PC-3 (cell line): ENCODE measurements at regions not wholly inside any gene's neighbourhood (a gene's known extent, or its start where the extent isn't known, plus 50 kb on each side); places are given as distances from the start of the nearest gene placed in this dataset.

Source experiments
- CTCF ChIP-seq: fragments of 300-600 bp; sonication (generic); conservative IDR thresholded peaks from 2 replicates; pipeline ENCODE4 v1.5.1; 2017; ENCODE audit warnings: antibody characterized with exemption, low read depth, mild to moderate bottlenecking, low read length
- EZH2 ChIP-seq: fragments of 300-600 bp; sonication (generic); IDR thresholded peaks from one replicate; pipeline ENCODE4 v1.6.1; 2017; ENCODE audit warnings: antibody characterized with exemption, mild to moderate bottlenecking, low read length; ENCODE audit not compliant: unreplicated experiment

GRCh38 chr10:121087688-121088087, 236.5 kb downstream of the WDR11 start:
- TF ChIP-seq CTCF: no peak
- TF ChIP-seq EZH2: no peak
